ENCODE measurements at regions not wholly inside any gene's neighbourhood (a gene's known extent, or its start where the extent isn't known, plus 50 kb on each side); places are given as distances from the start of the nearest gene placed in this dataset.

DNA sequence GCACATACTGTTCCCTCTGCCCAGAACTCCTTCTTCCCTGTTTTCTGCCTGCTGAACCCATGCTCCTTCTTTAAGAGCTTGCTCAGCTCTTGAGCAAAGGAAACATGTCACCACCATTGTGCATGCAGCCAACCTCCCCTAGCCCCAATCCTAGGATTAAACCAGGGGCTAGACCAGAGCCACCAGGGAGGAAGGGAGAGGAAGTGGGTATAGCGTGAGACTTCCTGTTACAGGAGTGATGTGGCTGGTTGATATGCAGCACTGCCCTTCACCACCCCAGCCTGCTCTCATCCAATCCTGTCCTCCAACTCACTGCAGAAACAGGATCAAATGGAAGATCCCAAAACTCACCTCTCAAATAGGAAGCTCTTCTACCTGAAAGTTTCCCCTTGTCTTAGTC, 67.1 kb upstream of the CDH5 start:
- Histone ChIP-seq H3K23ac (ENCODE audit: insufficient read length) (no peak overlapping the region), H2BK120ac (replicated peaks; ENCODE audit: low read depth, low read length) (no peak overlapping the region), H2BK12ac (ENCODE audit: low read depth, low read length) (no peak overlapping the region), H4K8ac (ENCODE audit: extremely low read depth, insufficient read depth, low read length) (no peak overlapping the region), H3K27ac (ENCODE audit: low read depth, low read length) (no peak overlapping the region), H3K27me3 (replicated peaks in 1 of 4; ENCODE audit: control insufficient read depth in 3 of 4, extremely low read depth in 1 of 4, insufficient read depth in 3 of 4, low read length in 3 of 4) (no peaks in the 10 kb centered on the region), H3K79me2 (ENCODE audit: control insufficient read depth in 1 of 2, insufficient read depth in 2 of 2, low read length in 2 of 2) (no peaks in the 10 kb centered on the region), H3K4me1 (replicated peaks in 1 of 4; ENCODE audit: control insufficient read depth in 3 of 4, insufficient read depth in 4 of 4, low read length in 3 of 4) (no peaks in the 10 kb centered on the region), H2AK5ac (ENCODE audit: low read depth, low read length) (no peak overlapping the region), H3K4me2 (ENCODE audit: insufficient read depth in 1 of 2, low read depth in 2 of 2, low read length in 2 of 2) (no peak overlapping the region), H3K18ac (ENCODE audit: extremely low read depth, low read length) (no peak overlapping the region), H2BK5ac (ENCODE audit: low read depth, low read length) (no peak overlapping the region), H3K14ac (ENCODE audit: insufficient read length) (no peak overlapping the region), H2AFZ (ENCODE audit: low read length) (no peak overlapping the region), H2BK20ac (ENCODE audit: low read length) (no peak overlapping the region), H3K4ac (replicated peaks; ENCODE audit: insufficient read length, low read depth, low read length) (no peak overlapping the region), H3K36me3 (ENCODE audit: control insufficient read depth in 2 of 4, insufficient read depth in 4 of 4, low read length in 3 of 4) (no peaks in the 10 kb centered on the region), H4K5ac (ENCODE audit: insufficient read length, low read depth, low read length) (no peak overlapping the region), H3K9me3 (ENCODE audit: insufficient read depth in 2 of 2, low read depth in 1 of 2, low read length in 1 of 2) (no peaks in the 10 kb centered on the region), H3K9ac (replicated peaks in 1 of 4; ENCODE audit: extremely low read depth in 1 of 4, low read depth in 3 of 4, low read length in 3 of 4) (no peak overlapping the region), H4K20me1 (replicated peaks in 1 of 2; ENCODE audit: control insufficient read depth in 1 of 2, insufficient read depth in 2 of 2, low read length in 2 of 2) (no peaks in the 10 kb centered on the region), H3K56ac (replicated peaks; ENCODE audit: insufficient read length, low read depth, low read length) (no peak overlapping the region), H3K79me1 (ENCODE audit: low read depth, low read length) (no peaks in the 10 kb centered on the region), H3K23me2 (ENCODE audit: low read depth, low read length) (no peaks in the 10 kb centered on the region), H4K91ac (replicated peaks; ENCODE audit: insufficient read length, low read length) (no peak overlapping the region), H2BK15ac (ENCODE audit: low read length) (no peak overlapping the region), H3K4me3 (ENCODE audit: extremely low read depth in 1 of 4, insufficient read depth in 2 of 4, low read depth in 3 of 4, low read length in 4 of 4) (no peak overlapping the region)
- DNase-seq (ENCODE audit: low read depth in 1 of 2, low spot score in 2 of 2) = no peak
- ChIA-PET CTCF (ENCODE audit: partially characterized antibody) (interaction anchor here (1.0 to 1.3 kb wide), 2 partner anchors 10 to 15 kb away, joined by 3 to 4 read pairs; no protein-coding TSS in a partner anchor), POLR2A (ENCODE audit: partially characterized antibody) (no interaction called here)
- 100% methylated on average over 1 of the region's 1 CpG; no CpG with 5 or more reads in 1 of the 2 experiments for WGBS, 2 experiments (ENCODE audit: extremely low coverage in 1 of 2, insufficient coverage in 1 of 2, insufficient read length in 1 of 2, insufficient replicate concordance in 2 of 2, low coverage in 1 of 2, low lambda C conversion rate in 2 of 2, missing lambda C conversion rate in 1 of 2)
- no peak for FAIRE-seq
- TF ChIP-seq SUZ12 (IDR thresholded peaks at IDR 0.05; ENCODE audit: low read length) (no peak), POLR2AphosphoS5 (IDR thresholded peaks at IDR 0.05; ENCODE audit: low read depth, low read length) (no peak), CHD1 (IDR thresholded peaks at IDR 0.05; ENCODE audit: low read depth, low read length) (no peak), RFX5 (IDR thresholded peaks at IDR 0.05; ENCODE audit: borderline replicate concordance, low read depth, low read length) (no peak)
- TF ChIP-seq, protein P1, sequence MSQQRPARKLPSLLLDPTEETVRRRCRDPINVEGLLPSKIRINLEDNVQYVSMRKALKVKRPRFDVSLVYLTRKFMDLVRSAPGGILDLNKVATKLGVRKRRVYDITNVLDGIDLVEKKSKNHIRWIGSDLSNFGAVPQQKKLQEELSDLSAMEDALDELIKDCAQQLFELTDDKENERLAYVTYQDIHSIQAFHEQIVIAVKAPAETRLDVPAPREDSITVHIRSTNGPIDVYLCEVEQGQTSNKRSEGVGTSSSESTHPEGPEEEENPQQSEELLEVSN (IDR thresholded peaks at IDR 0.05) = no peak

Measured in H1 (cell line).